ENCODE measurements at regions not wholly inside any gene's neighbourhood (a gene's known extent, or its start where the extent isn't known, plus 50 kb on each side); places are given as distances from the start of the nearest gene placed in this dataset.

GRCh38 chr7:42590771-42591310, 321.0 kb downstream of the C7orf25 start:
- Histone ChIP-seq H3K79me2 (ENCODE audit: control insufficient read depth in 1 of 2, insufficient read depth in 2 of 2, low read length in 2 of 2) (no peaks in the 10 kb centered on the region), H2BK120ac (replicated peaks; ENCODE audit: low read depth, low read length) (no peak overlapping the region), H3K4me3 (ENCODE audit: extremely low read depth in 1 of 4, insufficient read depth in 2 of 4, low read depth in 3 of 4, low read length in 4 of 4) (no peak overlapping the region), H4K91ac (replicated peaks; ENCODE audit: insufficient read length, low read length) (no peak overlapping the region), H2BK5ac (ENCODE audit: low read depth, low read length) (no peak overlapping the region), H4K20me1 (replicated peaks in 1 of 2; ENCODE audit: control insufficient read depth in 1 of 2, insufficient read depth in 2 of 2, low read length in 2 of 2) (no peaks in the 10 kb centered on the region), H3K27me3 (replicated peaks in 1 of 4; ENCODE audit: control insufficient read depth in 3 of 4, extremely low read depth in 1 of 4, insufficient read depth in 3 of 4, low read length in 3 of 4) (peaks cover 0 to 1% (median 0%) of the 10 kb centered on the region in 4 experiments; a peak in 1 of 7 replicates), H2BK12ac (ENCODE audit: low read depth, low read length) (no peak overlapping the region), H2BK20ac (ENCODE audit: low read length) (no peak overlapping the region), H2BK15ac (ENCODE audit: low read length) (no peak overlapping the region), H3K18ac (ENCODE audit: extremely low read depth, low read length) (no peak overlapping the region), H3K4ac (replicated peaks; ENCODE audit: insufficient read length, low read depth, low read length) (no peak overlapping the region), H3K27ac (ENCODE audit: low read depth, low read length) (no peak overlapping the region), H3K14ac (ENCODE audit: insufficient read length) (no peak overlapping the region), H3K56ac (replicated peaks; ENCODE audit: insufficient read length, low read depth, low read length) (no peak overlapping the region), H2AK5ac (ENCODE audit: low read depth, low read length) (no peak overlapping the region), H2AFZ (ENCODE audit: low read length) (no peak overlapping the region), H4K5ac (ENCODE audit: insufficient read length, low read depth, low read length) (no peak overlapping the region), H3K4me1 (replicated peaks in 1 of 4; ENCODE audit: control insufficient read depth in 3 of 4, insufficient read depth in 4 of 4, low read length in 3 of 4) (no peaks in the 10 kb centered on the region), H4K8ac (ENCODE audit: extremely low read depth, insufficient read depth, low read length) (no peak overlapping the region), H3K23ac (ENCODE audit: insufficient read length) (no peak overlapping the region), H3K4me2 (ENCODE audit: insufficient read depth in 1 of 2, low read depth in 2 of 2, low read length in 2 of 2) (no peak overlapping the region), H3K79me1 (ENCODE audit: low read depth, low read length) (no peaks in the 10 kb centered on the region), H3K9ac (replicated peaks in 1 of 4; ENCODE audit: extremely low read depth in 1 of 4, low read depth in 3 of 4, low read length in 3 of 4) (no peak overlapping the region), H3K36me3 (ENCODE audit: control insufficient read depth in 2 of 4, insufficient read depth in 4 of 4, low read length in 3 of 4) (no peaks in the 10 kb centered on the region), H3K9me3 (ENCODE audit: insufficient read depth in 2 of 2, low read depth in 1 of 2, low read length in 1 of 2) (peaks cover 8 to 13% of the 10 kb centered on the region in 2 experiments; a peak in 3 of 4 replicates), H3K23me2 (ENCODE audit: low read depth, low read length) (no peaks in the 10 kb centered on the region)
- CTCF ChIA-PET (ENCODE audit: partially characterized antibody) = interaction anchor here (0.7 to 3.6 kb wide), 5 partner anchors 16 to 132 kb away, joined by 3 to 12 read pairs (median 3); no protein-coding TSS in a partner anchor
- POLR2A ChIA-PET (ENCODE audit: partially characterized antibody) = no interaction called here
- DNase-seq (ENCODE audit: low read depth in 1 of 2, low spot score in 2 of 2) (no peak), FAIRE-seq (no peak)
- 95% methylated on average over 2 of the region's 2 CpGs; no CpG with 5 or more reads in 1 of the 2 experiments for WGBS, 2 experiments (ENCODE audit: extremely low coverage in 1 of 2, insufficient coverage in 1 of 2, insufficient read length in 1 of 2, insufficient replicate concordance in 2 of 2, low coverage in 1 of 2, low lambda C conversion rate in 2 of 2, missing lambda C conversion rate in 1 of 2)
- no peak for TF ChIP-seq CBX5 (IDR thresholded peaks at IDR 0.05; ENCODE audit: low read depth, low read length)
- TF ChIP-seq TEAD4 (IDR thresholded peaks at IDR 0.05; ENCODE audit: low read depth, low read length) = no peak
- TF ChIP-seq BCL11A (IDR thresholded peaks at IDR 0.05; ENCODE audit: low read depth in 2 of 2, low read length in 2 of 2) = no peak
- no peak for TF ChIP-seq KDM4A (IDR thresholded peaks at IDR 0.05; ENCODE audit: low read depth, low read length, severe bottlenecking)

Measured in H1 (cell line).